NCI-H2171 (cell line): ENCODE measurements at regions not wholly inside any gene's neighbourhood (a gene's known extent, or its start where the extent isn't known, plus 50 kb on each side); places are given as distances from the start of the nearest gene placed in this dataset.
"Not testable (repeated sequence)": the region's sequence is repeated elsewhere in the genome, so short reads cannot be mapped to it uniquely, and the experiment has no call there.

ENCODE experiments used
- DNase-seq: peaks from one replicate; lab custom pipeline; 2025; lab: John Stamatoyannopoulos, UW

GRCh38 chr1:181259026-181259745, 170.7 kb downstream of the IER5 start:
- DNase-seq = no peak

GRCh38 chr1:181260271-181260670, 171.8 kb downstream of the IER5 start:
- DNase-seq = no peak

- DNase-seq = no peak
Measured at GRCh38 chr1:181260994-181261393, 172.5 kb downstream of the IER5 start.

- DNase-seq = no peak
Measured at GRCh38 chr1:181262069-181262468, 173.6 kb downstream of the IER5 start.

DNA sequence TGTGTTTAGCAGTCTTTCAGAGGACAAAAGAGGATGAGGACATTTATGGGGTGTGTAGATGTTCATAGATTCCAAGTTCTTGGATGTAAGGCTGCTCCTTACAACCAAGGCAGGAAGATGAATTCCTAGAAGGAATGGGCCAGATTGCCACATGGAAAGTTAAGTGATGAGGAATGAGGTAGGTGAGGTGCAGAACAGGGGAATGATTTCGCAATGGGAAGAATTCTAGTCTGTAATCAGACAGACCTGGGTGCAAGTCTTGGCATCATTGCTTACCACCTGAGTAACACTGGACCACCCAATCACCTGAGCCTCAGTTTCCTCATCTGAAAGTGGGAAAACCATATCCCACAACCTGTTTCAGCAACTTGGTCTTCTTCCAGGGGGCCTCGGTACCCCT, 174.9 kb downstream of the IER5 start:
- no peak for DNase-seq

DNA sequence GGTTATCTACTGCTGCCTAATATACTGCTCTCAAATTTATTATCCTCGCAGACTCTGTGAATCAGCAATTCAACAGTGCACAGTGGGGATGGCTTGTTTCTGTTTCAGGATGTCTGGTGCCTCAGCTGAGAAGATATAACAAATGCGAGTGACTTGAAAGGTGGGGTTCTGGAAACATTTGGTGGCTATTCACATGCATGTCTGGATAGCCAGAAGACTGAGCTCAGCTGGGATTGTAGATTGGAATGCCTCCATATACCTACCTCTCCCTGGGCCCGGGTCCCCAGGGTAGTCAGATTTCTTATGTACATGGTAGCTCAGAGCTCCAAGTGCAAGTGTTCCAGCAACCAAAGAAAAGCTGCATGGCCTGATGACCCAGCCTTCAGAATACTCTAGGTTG, 176.3 kb downstream of the IER5 start:
- DNase-seq = no peak

GRCh38 chr1:181284978-181285377, 196.5 kb downstream of the IER5 start:
- DNase-seq = no peak

DNA sequence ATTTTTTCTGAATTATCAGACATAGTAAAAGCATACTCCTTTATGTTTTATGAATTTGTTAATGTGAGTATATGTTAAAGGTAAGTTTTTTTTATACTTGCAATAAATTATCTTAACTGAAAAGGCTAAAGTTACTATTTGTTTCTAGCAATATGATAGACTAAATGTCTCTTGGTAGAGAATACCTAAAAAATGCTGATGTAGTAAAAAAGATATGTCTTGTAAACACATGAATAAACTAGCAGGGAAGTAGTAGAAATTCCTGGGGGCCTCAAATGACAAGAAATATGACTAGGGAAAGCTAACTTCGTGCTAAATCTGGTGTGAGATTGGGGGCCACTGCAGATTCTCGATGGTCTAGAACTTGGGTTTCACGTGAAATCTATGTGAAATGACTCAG, 188.1 kb upstream of the CACNA1E start:
- no peak for DNase-seq

- DNase-seq = no peak
Measured at GRCh38 chr1:181296180-181296579, 187.1 kb upstream of the CACNA1E start.

DNA sequence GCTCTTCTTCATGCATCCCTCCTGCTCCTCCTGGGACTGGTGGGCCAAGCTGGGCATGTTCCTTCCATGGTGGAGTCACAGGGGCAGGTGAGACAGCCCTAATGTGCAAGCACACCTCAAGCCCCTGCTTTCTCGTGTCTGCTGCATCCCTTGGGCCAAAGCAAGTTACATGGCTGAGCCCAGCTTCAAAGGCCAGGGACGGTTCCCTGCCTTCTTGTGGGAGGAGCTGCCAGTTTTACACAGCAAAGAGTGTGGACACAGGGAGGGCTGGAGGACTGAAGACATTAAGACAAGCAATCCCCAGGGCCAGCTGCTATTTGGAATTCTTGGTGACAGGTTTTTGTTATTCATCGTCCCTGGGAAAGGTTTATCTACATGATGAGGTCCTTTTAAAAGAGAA, 175.2 kb upstream of the CACNA1E start:
- DNase-seq = no peak

DNA sequence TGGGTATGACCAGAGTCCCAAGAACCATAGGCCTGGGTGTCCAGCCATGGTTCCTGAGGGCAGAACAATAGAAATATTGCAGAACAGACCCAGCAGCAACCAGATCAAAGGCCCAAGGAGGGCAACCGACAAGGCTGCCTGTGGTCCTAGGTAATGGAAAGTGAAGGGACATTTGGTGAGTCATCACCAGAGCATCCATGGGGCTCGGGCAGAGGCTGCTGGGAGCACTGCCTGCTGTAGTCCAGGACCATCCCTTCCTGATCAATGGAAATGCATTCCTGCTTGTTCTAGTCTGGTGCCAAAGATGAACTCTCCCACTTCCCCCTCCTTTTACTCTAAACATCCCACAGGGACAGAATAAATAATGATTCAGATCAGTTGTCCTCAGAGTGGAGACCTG, 172.8 kb upstream of the CACNA1E start:
- no peak for DNase-seq

- DNase-seq = no peak
Measured at GRCh38 chr1:181312946-181313345, 170.4 kb upstream of the CACNA1E start.

DNA sequence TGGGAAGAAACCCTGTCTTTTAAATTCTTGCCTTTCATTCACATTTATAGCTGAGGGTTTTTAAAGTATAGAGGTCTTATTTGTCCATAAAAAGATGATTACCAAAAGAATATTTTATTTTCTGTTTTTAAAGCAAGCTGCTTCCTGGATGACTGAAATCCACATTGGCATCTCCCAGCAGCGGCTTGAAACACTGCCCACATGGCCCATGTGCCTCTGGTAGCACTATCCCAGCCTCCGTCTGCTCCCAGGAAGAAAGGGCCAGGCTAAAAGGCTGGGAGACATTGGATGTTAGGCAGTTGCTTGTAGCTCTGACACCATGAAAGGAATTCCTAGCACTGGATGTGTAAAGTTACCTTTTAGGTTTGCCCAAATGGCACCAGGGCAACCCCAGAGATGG, 169.9 kb upstream of the CACNA1E start:
- DNase-seq = no peak

DNA sequence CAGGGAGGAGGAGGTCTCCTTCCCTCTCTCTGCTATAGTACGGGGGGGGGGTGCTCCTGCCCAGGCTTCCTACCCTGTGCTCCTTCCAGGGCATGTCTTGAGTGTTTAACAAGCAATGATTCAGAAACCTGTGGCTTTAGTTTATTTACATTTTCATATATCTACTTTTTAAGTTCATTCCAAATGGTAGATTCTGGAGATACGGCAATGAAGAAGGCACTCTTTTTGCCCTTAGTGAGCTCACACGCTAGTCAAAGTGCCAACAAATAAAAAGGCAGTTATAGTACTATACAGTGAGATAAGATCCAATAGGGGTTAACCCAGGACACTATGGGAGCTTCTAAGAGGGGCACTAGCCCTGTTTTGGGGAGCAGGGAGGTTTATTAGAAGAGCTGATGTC, 169.3 kb upstream of the CACNA1E start:
- no peak for DNase-seq

GRCh38 chr1:181314959-181315358, 168.4 kb upstream of the CACNA1E start:
- no peak for DNase-seq

DNA sequence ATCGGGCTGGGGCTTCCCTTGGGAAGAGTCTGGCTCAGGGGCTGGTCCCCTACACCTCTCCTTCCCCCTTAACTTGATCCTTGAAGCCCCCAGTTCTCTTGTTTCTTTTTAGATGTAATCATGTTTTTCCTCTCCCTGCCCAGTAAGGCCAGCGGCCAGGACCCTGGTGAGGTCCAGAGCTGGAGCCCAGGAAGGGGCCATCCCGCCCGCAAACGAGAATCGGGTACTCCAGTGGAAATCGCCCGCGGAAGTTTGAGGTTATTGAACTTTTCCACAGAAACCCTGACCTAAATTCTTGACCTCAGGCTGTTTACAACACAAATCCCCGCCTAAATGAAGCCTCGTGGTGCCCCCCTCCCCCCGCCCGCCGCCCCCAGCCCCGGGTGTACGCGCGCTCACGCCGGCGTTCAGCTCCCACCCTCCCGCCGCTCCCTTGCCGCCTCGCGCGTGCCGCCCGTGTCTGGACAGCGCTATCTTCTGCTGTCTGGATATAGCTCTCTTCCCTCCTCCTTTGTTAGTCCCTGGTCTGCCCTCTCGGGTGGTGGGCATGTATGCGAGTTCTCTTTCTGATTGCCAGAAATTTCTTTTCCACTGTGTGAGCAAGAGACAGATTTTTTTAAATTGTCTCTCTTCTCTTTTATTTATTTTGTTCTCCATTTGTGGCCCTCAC, 165.9 kb upstream of the CACNA1E start:
- DNase-seq = no peak

GRCh38 chr1:181318022-181318857, 165.1 kb upstream of the CACNA1E start:
- DNase-seq = no peak

DNA sequence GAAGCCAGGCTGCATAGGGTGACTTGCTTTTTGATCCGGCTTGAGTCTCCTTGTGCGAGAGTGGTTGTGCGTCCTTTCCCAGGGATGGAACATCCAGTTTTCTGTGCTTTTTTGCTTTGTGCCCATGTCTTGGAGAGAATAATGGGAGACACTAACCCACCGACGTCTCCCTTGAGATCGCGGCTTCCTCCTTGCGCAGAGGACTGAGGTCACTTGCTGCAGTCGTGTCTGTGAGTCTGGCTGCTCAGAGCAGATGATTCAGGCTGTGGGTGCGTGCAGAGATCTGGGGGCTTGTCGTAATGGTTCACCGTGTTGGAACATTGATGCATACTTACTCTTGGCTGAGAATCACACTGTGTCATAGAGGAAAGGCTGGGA, 164.5 kb upstream of the CACNA1E start:
- no peak for DNase-seq

DNA sequence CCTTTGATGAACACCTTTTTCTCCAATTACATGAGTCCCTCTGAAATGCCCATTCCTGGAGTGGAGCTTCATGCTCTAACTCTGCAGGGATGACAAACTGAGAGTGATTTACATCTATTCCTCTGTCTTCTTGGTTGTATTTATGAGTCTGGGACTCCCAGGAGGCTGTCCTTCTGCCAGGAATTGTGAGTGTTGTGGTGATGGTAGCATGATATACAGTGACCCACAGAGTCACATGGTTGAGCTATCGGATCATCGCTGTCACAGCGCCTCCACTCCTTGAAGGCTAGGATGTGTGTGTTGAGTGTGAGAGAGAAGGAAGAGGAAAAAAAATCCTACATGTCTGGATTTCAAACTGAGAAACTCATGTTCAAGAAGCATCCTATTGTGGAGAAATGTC, 163.4 kb upstream of the CACNA1E start:
- no peak for DNase-seq

GRCh38 chr1:181324797-181325616, 158.3 kb upstream of the CACNA1E start:
- DNase-seq = no peak

GRCh38 chr1:181325765-181326164, 157.6 kb upstream of the CACNA1E start:
- DNase-seq = not testable (repeated sequence)

GRCh38 chr1:181326348-181326747, 157.0 kb upstream of the CACNA1E start:
- DNase-seq = no peak
